Fibroblast of skin of left biceps (primary cell): ENCODE measurements at regions not wholly inside any gene's neighbourhood (a gene's known extent, or its start where the extent isn't known, plus 50 kb on each side); places are given as distances from the start of the nearest gene placed in this dataset.
"Not testable (repeated sequence)": the region's sequence is repeated elsewhere in the genome, so short reads cannot be mapped to it uniquely, and the experiment has no call there.

Experiments used
- DNase-seq, 2 experiments: peaks; one replicate each; pipeline ENCODE4 v3.0.0-alpha.2; 2013; ENCODE audit warnings: low read depth in 2 of 2

GRCh38 chr4:169934794-169935429, 91.3 kb downstream of the MFAP3L start:
- DNase-seq = no peak

GRCh38 chr4:169933531-169933930, 92.7 kb downstream of the MFAP3L start:
- DNase-seq = no peak

- DNase-seq = no peak
Observed at GRCh38 chr4:169931964-169932363, 94.2 kb downstream of the MFAP3L start.

- DNase-seq = not testable (repeated sequence)
Observed at GRCh38 chr4:169930755-169931154, 95.4 kb downstream of the MFAP3L start.

GRCh38 chr4:169927280-169927679, 98.9 kb downstream of the MFAP3L start:
- DNase-seq = no peak

- DNase-seq = no peak
Observed at GRCh38 chr4:169925678-169926077, 100.5 kb downstream of the MFAP3L start.

GRCh38 chr4:169922632-169923276, 103.4 kb downstream of the MFAP3L start:
- no peak for DNase-seq

GRCh38 chr4:169921732-169922131, 104.5 kb downstream of the MFAP3L start:
- DNase-seq = no peak

GRCh38 chr4:169921237-169921636, 105.0 kb downstream of the MFAP3L start:
- DNase-seq = no peak

GRCh38 chr4:169919194-169920124, 106.7 kb downstream of the MFAP3L start:
- DNase-seq = not testable (repeated sequence)

- DNase-seq = no peak
Observed at GRCh38 chr4:169915545-169915944, 110.7 kb downstream of the MFAP3L start.

GRCh38 chr4:169914866-169915265, 111.3 kb downstream of the MFAP3L start:
- no peak for DNase-seq

GRCh38 chr4:169912996-169913395, 113.2 kb downstream of the MFAP3L start:
- DNase-seq = no peak

GRCh38 chr4:169909897-169910296, 116.3 kb downstream of the MFAP3L start:
- no peak for DNase-seq

GRCh38 chr4:169909479-169909878, 116.7 kb downstream of the MFAP3L start:
- DNase-seq = no peak

GRCh38 chr4:169907705-169908104, 118.5 kb downstream of the MFAP3L start:
- no peak for DNase-seq

GRCh38 chr4:169906821-169907220, 119.4 kb downstream of the MFAP3L start:
- no peak for DNase-seq

GRCh38 chr4:169906104-169906503, 120.1 kb downstream of the MFAP3L start:
- DNase-seq = no peak

- DNase-seq = no peak
Observed at GRCh38 chr4:169902658-169903345, 123.4 kb downstream of the MFAP3L start.

- DNase-seq = no peak
Observed at GRCh38 chr4:169900241-169900845, 125.9 kb downstream of the MFAP3L start.

GRCh38 chr4:169899295-169899694, 126.9 kb downstream of the MFAP3L start:
- DNase-seq = no peak

GRCh38 chr4:169898095-169898494, 128.1 kb downstream of the MFAP3L start:
- no peak for DNase-seq
